ENCODE measurements at regions not wholly inside any gene's neighbourhood (a gene's known extent, or its start where the extent isn't known, plus 50 kb on each side); places are given as distances from the start of the nearest gene placed in this dataset.

- TF ChIP-seq, protein P1, sequence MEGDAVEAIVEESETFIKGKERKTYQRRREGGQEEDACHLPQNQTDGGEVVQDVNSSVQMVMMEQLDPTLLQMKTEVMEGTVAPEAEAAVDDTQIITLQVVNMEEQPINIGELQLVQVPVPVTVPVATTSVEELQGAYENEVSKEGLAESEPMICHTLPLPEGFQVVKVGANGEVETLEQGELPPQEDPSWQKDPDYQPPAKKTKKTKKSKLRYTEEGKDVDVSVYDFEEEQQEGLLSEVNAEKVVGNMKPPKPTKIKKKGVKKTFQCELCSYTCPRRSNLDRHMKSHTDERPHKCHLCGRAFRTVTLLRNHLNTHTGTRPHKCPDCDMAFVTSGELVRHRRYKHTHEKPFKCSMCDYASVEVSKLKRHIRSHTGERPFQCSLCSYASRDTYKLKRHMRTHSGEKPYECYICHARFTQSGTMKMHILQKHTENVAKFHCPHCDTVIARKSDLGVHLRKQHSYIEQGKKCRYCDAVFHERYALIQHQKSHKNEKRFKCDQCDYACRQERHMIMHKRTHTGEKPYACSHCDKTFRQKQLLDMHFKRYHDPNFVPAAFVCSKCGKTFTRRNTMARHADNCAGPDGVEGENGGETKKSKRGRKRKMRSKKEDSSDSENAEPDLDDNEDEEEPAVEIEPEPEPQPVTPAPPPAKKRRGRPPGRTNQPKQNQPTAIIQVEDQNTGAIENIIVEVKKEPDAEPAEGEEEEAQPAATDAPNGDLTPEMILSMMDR (IDR thresholded peaks at IDR 0.05) = no peak
- TF ChIP-seq POLR2A (IDR thresholded peaks at IDR 0.05) = no peak
These were observed 50.7 kb upstream of the LINC00305 start for GRCh38 chr18:64199581-64199980.
